ENCODE measurements at regions not wholly inside any gene's neighbourhood (a gene's known extent, or its start where the extent isn't known, plus 50 kb on each side); places are given as distances from the start of the nearest gene placed in this dataset.
"Not testable (repeated sequence)": the region's sequence is repeated elsewhere in the genome, so short reads cannot be mapped to it uniquely, and the experiment has no call there.

GRCh38 chr7:149701495-149702240, 71.7 kb downstream of the ZNF467 start:
- FAIRE-seq = no peak
- no peaks in the 10 kb centered on the region for H4K20me1 ChIP-seq (replicated peaks; ENCODE audit: control insufficient read depth, extremely low read depth, insufficient read depth, low read length)
- no peaks in the 10 kb centered on the region for H3K27me3 ChIP-seq (ENCODE audit: control insufficient read depth in 2 of 2, insufficient read depth in 2 of 2, low read length in 2 of 2)
- no peak overlapping the region for H3K27ac ChIP-seq (ENCODE audit: insufficient read depth, low read depth, low read length)
- H3K9me1 ChIP-seq (replicated peaks; ENCODE audit: control insufficient read depth, extremely low read depth, insufficient read depth, low read length) = no peaks in the 10 kb centered on the region
- H3K9ac ChIP-seq (replicated peaks; ENCODE audit: extremely low read depth, insufficient read depth, low read length) = no peak overlapping the region
- intact Hi-C loops (cut with micrococcal nuclease) (no loop called here), dilution Hi-C loops (cut with MboI; ENCODE audit: extremely low pct_ligation_motif_present, low sequenced_read_pairs) (no loop called here)
- CTCF ChIA-PET = interaction anchor here (1.1 kb wide), 1 partner anchor 39 kb away, joined by 6 read pairs; no protein-coding TSS in a partner anchor
- H3K4me1 ChIP-seq (ENCODE audit: control insufficient read depth, extremely low read depth, insufficient read depth, low read length) = no peaks in the 10 kb centered on the region
- TF ChIP-seq POLR2AphosphoS5 (IDR thresholded peaks at IDR 0.05; ENCODE audit: insufficient read depth, low read depth, low read length) (no peak), JUN (IDR thresholded peaks at IDR 0.05; ENCODE audit: borderline replicate concordance, insufficient read depth, insufficient read length, low read depth) (no peak), MYC (IDR thresholded peaks at IDR 0.05; ENCODE audit: low read depth, low read length) (no peak), POLR2A (IDR thresholded peaks at IDR 0.05; ENCODE audit: low read depth, low read length) (no peak), MAX (IDR thresholded peaks at IDR 0.05; ENCODE audit: insufficient read depth, insufficient read length) (no peak), CTCF (IDR thresholded peaks at IDR 0.05; ENCODE audit: extremely low read depth in 1 of 2, insufficient read depth in 1 of 2, low read depth in 1 of 2, low read length in 2 of 2) (no peak), GATA2 (IDR thresholded peaks at IDR 0.05; ENCODE audit: insufficient read depth, insufficient read length, low read depth, low read length) (no peak), FOS (IDR thresholded peaks at IDR 0.05; ENCODE audit: borderline replicate concordance, insufficient read depth, low read length) (no peak), EZH2 (IDR thresholded peaks at IDR 0.05; ENCODE audit: borderline replicate concordance, low read depth, low read length, severe bottlenecking) (no peak)
- POLR2A ChIA-PET = no interaction called here
- no peak overlapping the region for H2AFZ ChIP-seq (ENCODE audit: low read depth, low read length)
- no peaks in the 10 kb centered on the region for H3K36me3 ChIP-seq (ENCODE audit: control insufficient read depth in 2 of 2, extremely low read depth in 1 of 2, insufficient read depth in 2 of 2, low read length in 2 of 2)
- no peak overlapping the region for H3K4me2 ChIP-seq (ENCODE audit: insufficient read depth, low read length)
- no TSS peak for BruUV-seq (replicated peaks)
- H3K79me2 ChIP-seq (ENCODE audit: control insufficient read depth, insufficient read depth, low read length) = no peaks in the 10 kb centered on the region
- no peaks in the 10 kb centered on the region for H3K9me3 ChIP-seq (replicated peaks; ENCODE audit: control insufficient read depth, insufficient read depth, low read length)
- H3K4me3 ChIP-seq (replicated peaks in 1 of 3; ENCODE audit: insufficient read depth in 1 of 3, low read depth in 1 of 3, low read length in 3 of 3) = no peak overlapping the region
- DNase-seq (ENCODE audit: low read depth, low spot score) = no peak

GRCh38 chr7:149697767-149698166, 75.6 kb downstream of the ZNF467 start:
- H3K27me3 ChIP-seq (ENCODE audit: control insufficient read depth in 2 of 2, insufficient read depth in 2 of 2, low read length in 2 of 2) = peaks cover 1 to 17% of the 10 kb centered on the region in 2 experiments
- H3K4me1 ChIP-seq (ENCODE audit: control insufficient read depth, extremely low read depth, insufficient read depth, low read length); H3K4me3 ChIP-seq (replicated peaks in 1 of 3; ENCODE audit: insufficient read depth in 1 of 3, low read depth in 1 of 3, low read length in 3 of 3); H3K4me2 ChIP-seq (ENCODE audit: insufficient read depth, low read length); FAIRE-seq; H2AFZ ChIP-seq (ENCODE audit: low read depth, low read length); H4K20me1 ChIP-seq (replicated peaks; ENCODE audit: control insufficient read depth, extremely low read depth, insufficient read depth, low read length); DNase-seq (ENCODE audit: low read depth, low spot score); H3K27ac ChIP-seq (ENCODE audit: insufficient read depth, low read depth, low read length); POLR2A ChIA-PET; intact Hi-C loops (cut with micrococcal nuclease); H3K9ac ChIP-seq (replicated peaks; ENCODE audit: extremely low read depth, insufficient read depth, low read length); BruUV-seq (replicated peaks); H3K79me2 ChIP-seq (ENCODE audit: control insufficient read depth, insufficient read depth, low read length); H3K9me3 ChIP-seq (replicated peaks; ENCODE audit: control insufficient read depth, insufficient read depth, low read length); dilution Hi-C loops (cut with MboI; ENCODE audit: extremely low pct_ligation_motif_present, low sequenced_read_pairs); H3K36me3 ChIP-seq (ENCODE audit: control insufficient read depth in 2 of 2, extremely low read depth in 1 of 2, insufficient read depth in 2 of 2, low read length in 2 of 2); H3K9me1 ChIP-seq (replicated peaks; ENCODE audit: control insufficient read depth, extremely low read depth, insufficient read depth, low read length); CTCF ChIA-PET: not testable (repeated sequence)
